Adrenal gland (tissue), 9 donors: ENCODE measurements at regions not wholly inside any gene's neighbourhood (a gene's known extent, or its start where the extent isn't known, plus 50 kb on each side); places are given as distances from the start of the nearest gene placed in this dataset.

Source experiments
- DNase-seq, 7 donors: peaks; one replicate each; pipeline ENCODE4 v3.0.0-alpha.2; 2019 to 2020
- H3K27ac ChIP-seq, 5 donors: fragments of 200-600 bp; sonication (generic) in 4 of 5; 1 replicate in 3 of 5; 2 replicates in 2 of 5; pipeline versions ENCODE4 v1.5.1 to v1.8.0; 2016 to 2020; ENCODE audit warnings: mild to moderate bottlenecking in 1 of 5
- H3K27me3 ChIP-seq: fragments of 200-600 bp; 2 replicates; pipeline ENCODE4 v1.8.0; 2021
- H3K36me3 ChIP-seq, 2 donors: fragments of 200-600 bp; replicated peaks in 1 of 2; 1 replicate in 1 of 2; 2 replicates in 1 of 2; pipeline versions ENCODE4 v1.5.1 to v1.8.0; 2018 to 2022
- H3K4me1 ChIP-seq, 2 donors: fragments of 200-600 bp; replicated peaks in 1 of 2; 1 replicate in 1 of 2; 2 replicates in 1 of 2; pipeline versions ENCODE4 v1.5.1 to v1.8.0; 2018 to 2021
- H3K4me3 ChIP-seq, 4 donors: fragments of 200-600 bp; sonication (generic) in 3 of 4; one replicate each; pipeline ENCODE4 v1.5.1; 2016 to 2018
- H3K9me3 ChIP-seq, 3 donors: fragments of 200-600 bp; sonication (generic) in 1 of 3; replicated peaks in 1 of 3; 1 replicate in 2 of 3; 2 replicates in 1 of 3; pipeline versions ENCODE4 v1.5.1 to v1.8.0; 2016 to 2021
- CTCF ChIP-seq, 6 experiments: fragments of 450-650 bp in 4 of 6; fragments of 200-600 bp in 2 of 6; sonication (generic) in 1 of 6; IDR thresholded peaks; 1 replicate in 5 of 6; 2 replicates in 1 of 6; pipeline versions ENCODE4 v1.5.1 to v1.8.0; 2016 to 2021; ENCODE audit warnings: antibody characterized with exemption in 6 of 6, mild to moderate bottlenecking in 2 of 6, moderate library complexity in 1 of 6
- POLR2A ChIP-seq, 2 donors: fragments of 450-650 bp; IDR thresholded peaks; one replicate each; pipeline ENCODE4 v1.6.1; 2017; ENCODE audit warnings: antibody characterized with exemption in 2 of 2, mild to moderate bottlenecking in 2 of 2, moderate library complexity in 1 of 2
- WGBS, 4 donors: extraction: QIAGEN DNeasy Blood & Tissue Kit in 2 of 4; methylation state at CpG; one replicate each; pipeline versions ENCODE4 v1.1.5 to v1.1.7; 2013 to 2017; 5-methylcytosine and 5-hydroxymethylcytosine counted together
- intact Hi-C, 2 donors: fragments of 100-400 bp; cut with DNase I; formaldehyde crosslinking; loops; one replicate each; pipeline versions ENCODE4 v1.14.1 to v1.15.0; 2022 to 2023
- donor health status: healthy with polysubstance abuse.
- donor health status: Bipolar disorder and iron deficiency.
- donor health status: DM: yes; HTN: yes; CAD: no.
- donor health status: DM: no; HTN: no; CAD: no.
- donor health status: DM: no; HTN: no; CAD: no.

DNA sequence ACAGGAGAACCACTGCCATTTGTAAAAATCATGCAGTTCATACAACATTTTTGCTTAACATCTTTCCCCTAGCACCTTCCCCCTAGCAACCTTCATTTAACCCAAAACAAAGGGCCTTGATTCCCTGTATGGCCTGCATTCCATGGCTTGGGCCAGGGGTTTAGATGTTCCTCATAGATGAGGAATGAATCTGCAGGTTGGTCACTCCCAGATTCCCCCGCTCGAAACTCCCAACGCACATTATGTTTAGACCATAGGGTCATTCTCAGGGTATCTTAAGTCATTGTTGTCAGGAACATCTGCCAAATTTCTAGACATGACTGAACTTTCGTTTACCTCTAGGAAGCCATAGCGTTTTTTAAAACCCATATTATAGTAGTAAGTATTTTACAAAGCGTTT is 282.2 kb upstream of the VLDLR start:
- TF ChIP-seq POLR2A (IDR thresholded peaks at IDR 0.05) = no peak
- no peak for TF ChIP-seq CTCF (IDR thresholded peaks at IDR 0.05)
- intact Hi-C loops = no loop called here
- Histone ChIP-seq H3K27ac (no peak overlapping the region), H3K4me3 (no peak overlapping the region), H3K9me3 (no peaks in the 10 kb centered on the region), H3K27me3 (no peaks in the 10 kb centered on the region), H3K4me1 (no peaks in the 10 kb centered on the region), H3K36me3 (no peaks in the 10 kb centered on the region)
- 83 to 95% (median 89%) methylated on average over 6 of the region's 6 CpGs for WGBS, 4 donors
- DNase-seq = no peak

- Histone ChIP-seq H3K4me3 (no peak overlapping the region), H3K36me3 (no peaks in the 10 kb centered on the region), H3K27me3 (no peaks in the 10 kb centered on the region), H3K4me1 (no peaks in the 10 kb centered on the region), H3K9me3 (no peaks in the 10 kb centered on the region), H3K27ac (no peak overlapping the region)
- DNase-seq = no peak
- no peak for TF ChIP-seq POLR2A (IDR thresholded peaks at IDR 0.05)
- TF ChIP-seq CTCF (IDR thresholded peaks at IDR 0.05) = no peak
- 71 to 91% (median 84%) methylated on average over 2 of the region's 2 CpGs for WGBS, 4 donors
- intact Hi-C loops = no loop called here
These were observed 281.4 kb upstream of the VLDLR start for GRCh38 chr9:2340046-2340760.

- Histone ChIP-seq H3K27ac (no peak overlapping the region), H3K4me1 (no peaks in the 10 kb centered on the region), H3K4me3 (no peak overlapping the region), H3K9me3 (no peaks in the 10 kb centered on the region), H3K36me3 (no peaks in the 10 kb centered on the region), H3K27me3 (no peaks in the 10 kb centered on the region)
- intact Hi-C loops = no loop called here
- WGBS, 4 donors = 69 to 92% (median 80%) methylated on average over 3 of the region's 3 CpGs
- TF ChIP-seq POLR2A (IDR thresholded peaks at IDR 0.05) (no peak), CTCF (IDR thresholded peaks at IDR 0.05) (no peak)
- no peak for DNase-seq
These were observed 280.5 kb upstream of the VLDLR start for GRCh38 chr9:2341126-2341525.

- no peaks in the 10 kb centered on the region for H3K36me3 ChIP-seq
- H3K27me3 ChIP-seq = no peaks in the 10 kb centered on the region
- no peaks in the 10 kb centered on the region for H3K9me3 ChIP-seq
- TF ChIP-seq CTCF (IDR thresholded peaks at IDR 0.05) (no peak), POLR2A (IDR thresholded peaks at IDR 0.05) (no peak)
- DNase-seq = no peak
- no peaks in the 10 kb centered on the region for H3K4me1 ChIP-seq
- H3K27ac ChIP-seq = no peak overlapping the region
- no peak overlapping the region for H3K4me3 ChIP-seq
- intact Hi-C loops = no loop called here
- WGBS, 4 donors = 81 to 100% (median 88%) methylated on average over 1 of the region's 1 CpG
These were observed 279.6 kb upstream of the VLDLR start for GRCh38 chr9:2341956-2342355.
